ENCODE measurements at regions not wholly inside any gene's neighbourhood (a gene's known extent, or its start where the extent isn't known, plus 50 kb on each side); places are given as distances from the start of the nearest gene placed in this dataset.
"Not testable (repeated sequence)": the region's sequence is repeated elsewhere in the genome, so short reads cannot be mapped to it uniquely, and the experiment has no call there.

DNA sequence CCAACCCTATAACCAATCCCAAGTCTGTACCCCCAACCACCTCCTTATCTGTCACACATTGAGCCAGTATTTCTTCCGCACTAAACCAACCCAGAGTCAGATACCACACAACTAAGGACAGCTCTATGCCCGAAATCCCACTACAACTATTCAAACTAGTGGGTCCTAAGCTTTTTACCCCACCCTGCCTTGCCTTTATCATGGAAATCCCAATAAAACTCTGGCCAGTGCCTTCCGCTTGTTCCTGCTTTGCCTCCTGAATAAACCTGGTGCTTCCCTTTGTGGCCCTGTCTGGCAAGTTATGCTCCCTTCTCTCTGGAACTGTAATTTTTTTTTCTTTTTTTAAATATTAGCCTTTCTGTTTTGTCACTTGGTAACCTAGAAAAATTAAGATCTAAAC is 493.3 kb upstream of the SYT1 start:
- no peaks in the 10 kb centered on the region for H3K4me1 Mint-ChIP-seq
- no peak overlapping the region for H3K4me3 ChIP-seq (ENCODE audit: low read length in 2 of 2)
- no peaks in the 10 kb centered on the region for H3K36me3 Mint-ChIP-seq
- intact Hi-C loops (cut with micrococcal nuclease), result no loop called here
- H3K9me3 ChIP-seq (ENCODE audit: control insufficient read depth in 1 of 2, low read length in 2 of 2), result no peaks in the 10 kb centered on the region
- H3K4me3 Mint-ChIP-seq, result no peak overlapping the region
- no peak overlapping the region for H3K27ac ChIP-seq (ENCODE audit: low read depth, low read length)
- H3K27me3 ChIP-seq (ENCODE audit: insufficient read depth, low read length), result no peaks in the 10 kb centered on the region
- no peak overlapping the region for H3K27ac Mint-ChIP-seq
- ChIA-PET POLR2A (ENCODE audit: partially characterized antibody) (no interaction called here), CTCF (ENCODE audit: partially characterized antibody) (no interaction called here)
- H3K9me3 Mint-ChIP-seq, result peaks cover 0 to 16% (median 7%) of the 10 kb centered on the region in 8 donors
- no peaks in the 10 kb centered on the region for H3K36me3 ChIP-seq (ENCODE audit: insufficient read depth, low read length)
- no peak for DNase-seq
- H3K27me3 Mint-ChIP-seq, result no peaks in the 10 kb centered on the region
- H3K4me1 ChIP-seq (ENCODE audit: insufficient read depth, low read length), result no peaks in the 10 kb centered on the region

GRCh38 chr12:78375461-78375860 is 489.1 kb upstream of the SYT1 start:
- H3K9me3 ChIP-seq (ENCODE audit: control insufficient read depth in 1 of 2, low read length in 2 of 2), result no peaks in the 10 kb centered on the region
- CTCF ChIA-PET (ENCODE audit: partially characterized antibody), result no interaction called here
- no peak for DNase-seq
- no peaks in the 10 kb centered on the region for H3K36me3 ChIP-seq (ENCODE audit: insufficient read depth, low read length)
- H3K4me3 ChIP-seq (ENCODE audit: low read length in 2 of 2), result no peak overlapping the region
- H3K9me3 Mint-ChIP-seq, result peaks cover 5 to 24% (median 13%) of the 10 kb centered on the region in 8 donors
- intact Hi-C loops (cut with micrococcal nuclease), result no loop called here
- no peak overlapping the region for H3K27ac Mint-ChIP-seq
- no peaks in the 10 kb centered on the region for H3K4me1 ChIP-seq (ENCODE audit: insufficient read depth, low read length)
- no peaks in the 10 kb centered on the region for H3K4me1 Mint-ChIP-seq
- POLR2A ChIA-PET (ENCODE audit: partially characterized antibody), result no interaction called here
- H3K27me3 ChIP-seq (ENCODE audit: insufficient read depth, low read length), result no peaks in the 10 kb centered on the region
- H3K4me3 Mint-ChIP-seq, result no peak overlapping the region
- H3K36me3 Mint-ChIP-seq, result no peaks in the 10 kb centered on the region
- H3K27me3 Mint-ChIP-seq, result no peaks in the 10 kb centered on the region
- no peak overlapping the region for H3K27ac ChIP-seq (ENCODE audit: low read depth, low read length)

DNA sequence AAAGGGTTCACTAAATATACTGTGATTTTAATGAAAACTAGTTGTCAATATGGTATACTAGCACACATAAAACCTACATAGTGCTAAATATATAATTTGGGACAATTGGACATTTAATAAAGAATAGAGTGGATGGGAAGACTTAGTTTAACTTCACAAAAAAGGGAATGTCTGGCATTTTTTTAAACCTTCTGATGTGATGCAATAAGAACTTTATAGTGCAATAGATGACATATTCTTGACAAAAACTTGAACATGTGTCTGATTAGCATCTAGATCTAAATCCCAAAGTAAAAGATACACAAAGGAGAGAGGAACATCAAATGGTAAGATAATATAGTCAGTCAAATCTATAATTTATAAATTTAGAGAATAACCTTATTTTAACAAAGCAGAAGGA is 488.3 kb upstream of the SYT1 start:
- DNase-seq, result no peak
- Mint-ChIP-seq H3K36me3 (no peaks in the 10 kb centered on the region), H3K27ac (no peak overlapping the region), H3K27me3 (no peaks in the 10 kb centered on the region), H3K9me3 (peaks cover 4 to 20% (median 12%) of the 10 kb centered on the region in 8 donors), H3K4me3 (no peak overlapping the region), H3K4me1 (no peaks in the 10 kb centered on the region)
- Histone ChIP-seq H3K9me3 (ENCODE audit: control insufficient read depth in 1 of 2, low read length in 2 of 2) (no peaks in the 10 kb centered on the region), H3K4me1 (ENCODE audit: insufficient read depth, low read length) (no peaks in the 10 kb centered on the region), H3K27me3 (ENCODE audit: insufficient read depth, low read length) (no peaks in the 10 kb centered on the region), H3K36me3 (ENCODE audit: insufficient read depth, low read length) (no peaks in the 10 kb centered on the region), H3K4me3 (ENCODE audit: low read length in 2 of 2) (no peak overlapping the region), H3K27ac (ENCODE audit: low read depth, low read length) (no peak overlapping the region)
- intact Hi-C loops (cut with micrococcal nuclease), result no loop called here
- ChIA-PET CTCF (ENCODE audit: partially characterized antibody) (no interaction called here), POLR2A (ENCODE audit: partially characterized antibody) (no interaction called here)

DNA sequence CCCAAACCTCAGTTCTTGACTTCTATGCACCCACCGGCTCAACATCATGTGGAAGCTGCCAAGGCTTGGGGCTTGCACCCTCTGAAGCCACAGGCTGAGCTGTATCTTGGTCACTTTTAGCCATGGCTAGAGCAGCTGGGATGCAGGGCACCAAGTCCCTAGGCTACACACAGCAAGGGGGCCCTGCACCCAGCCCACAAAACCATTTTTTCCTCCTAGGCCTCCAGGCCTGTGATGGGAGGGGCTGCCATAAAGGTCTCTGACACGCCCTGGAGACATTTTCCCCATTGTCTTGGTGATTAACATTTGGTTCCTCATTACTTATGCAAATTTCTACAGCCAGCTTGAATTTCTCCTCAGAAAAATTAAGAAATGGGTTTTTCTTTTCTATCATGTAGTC is 485.5 kb upstream of the SYT1 start:
- H3K36me3 ChIP-seq (ENCODE audit: insufficient read depth, low read length); H3K4me1 ChIP-seq (ENCODE audit: insufficient read depth, low read length); POLR2A ChIA-PET (ENCODE audit: partially characterized antibody); H3K27me3 ChIP-seq (ENCODE audit: insufficient read depth, low read length); H3K27ac ChIP-seq (ENCODE audit: low read depth, low read length); intact Hi-C loops (cut with micrococcal nuclease); H3K4me1 Mint-ChIP-seq; H3K9me3 ChIP-seq (ENCODE audit: control insufficient read depth in 1 of 2, low read length in 2 of 2); H3K4me3 ChIP-seq (ENCODE audit: low read length in 2 of 2); H3K4me3 Mint-ChIP-seq; DNase-seq; H3K36me3 Mint-ChIP-seq; CTCF ChIA-PET (ENCODE audit: partially characterized antibody); H3K27me3 Mint-ChIP-seq; H3K27ac Mint-ChIP-seq: not testable (repeated sequence)
- peaks cover 4 to 26% (median 12%) of the 10 kb centered on the region in 8 donors for H3K9me3 Mint-ChIP-seq

DNA sequence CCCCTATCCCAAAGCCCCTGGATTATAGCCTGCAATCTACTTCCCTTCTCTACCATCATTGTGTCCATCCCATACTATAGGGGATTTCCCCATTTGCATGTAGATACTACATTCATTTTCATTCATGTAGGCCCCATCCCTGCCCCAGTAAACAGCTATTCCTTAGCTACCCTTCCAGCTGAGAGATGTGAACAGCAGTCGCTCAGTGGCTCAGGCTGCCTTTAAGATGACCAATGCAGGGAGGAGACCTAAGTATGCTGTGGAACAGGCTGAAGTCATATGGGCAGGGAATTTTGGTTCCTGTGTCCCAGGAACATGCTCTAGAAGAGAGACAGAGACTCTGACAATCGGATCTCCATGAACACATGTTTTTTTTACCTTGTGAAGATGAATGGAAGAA is 481.2 kb upstream of the SYT1 start:
- Mint-ChIP-seq H3K27ac (no peak overlapping the region), H3K36me3 (no peaks in the 10 kb centered on the region), H3K4me1 (no peaks in the 10 kb centered on the region), H3K4me3 (no peak overlapping the region), H3K9me3 (peaks cover 5 to 24% (median 13%) of the 10 kb centered on the region in 8 donors), H3K27me3 (no peaks in the 10 kb centered on the region)
- Histone ChIP-seq H3K27me3 (ENCODE audit: insufficient read depth, low read length) (no peaks in the 10 kb centered on the region), H3K4me1 (ENCODE audit: insufficient read depth, low read length) (no peaks in the 10 kb centered on the region), H3K9me3 (ENCODE audit: control insufficient read depth in 1 of 2, low read length in 2 of 2) (peaks cover 0 to 3% of the 10 kb centered on the region in 2 donors), H3K36me3 (ENCODE audit: insufficient read depth, low read length) (no peaks in the 10 kb centered on the region), H3K4me3 (ENCODE audit: low read length in 2 of 2) (no peak overlapping the region), H3K27ac (ENCODE audit: low read depth, low read length) (no peak overlapping the region)
- no peak for DNase-seq
- intact Hi-C loops (cut with micrococcal nuclease), result no loop called here
- ChIA-PET POLR2A (ENCODE audit: partially characterized antibody) (no interaction called here), CTCF (ENCODE audit: partially characterized antibody) (no interaction called here)

GRCh38 chr12:78384541-78384940 is 480.0 kb upstream of the SYT1 start:
- intact Hi-C loops (cut with micrococcal nuclease), result no loop called here
- H3K4me3 Mint-ChIP-seq, result no peak overlapping the region
- Histone ChIP-seq H3K27ac (ENCODE audit: low read depth, low read length) (no peak overlapping the region), H3K27me3 (ENCODE audit: insufficient read depth, low read length) (no peaks in the 10 kb centered on the region), H3K36me3 (ENCODE audit: insufficient read depth, low read length) (no peaks in the 10 kb centered on the region), H3K4me1 (ENCODE audit: insufficient read depth, low read length) (no peaks in the 10 kb centered on the region), H3K4me3 (ENCODE audit: low read length in 2 of 2) (no peak overlapping the region), H3K9me3 (ENCODE audit: control insufficient read depth in 1 of 2, low read length in 2 of 2) (peaks cover 0 to 3% of the 10 kb centered on the region in 2 donors)
- no peaks in the 10 kb centered on the region for H3K27me3 Mint-ChIP-seq
- ChIA-PET POLR2A (ENCODE audit: partially characterized antibody) (no interaction called here), CTCF (ENCODE audit: partially characterized antibody) (no interaction called here)
- no peak for DNase-seq
- no peak overlapping the region for H3K27ac Mint-ChIP-seq
- no peaks in the 10 kb centered on the region for H3K36me3 Mint-ChIP-seq
- H3K4me1 Mint-ChIP-seq, result no peaks in the 10 kb centered on the region
- peaks cover 3 to 19% (median 12%) of the 10 kb centered on the region in 8 donors for H3K9me3 Mint-ChIP-seq

DNA sequence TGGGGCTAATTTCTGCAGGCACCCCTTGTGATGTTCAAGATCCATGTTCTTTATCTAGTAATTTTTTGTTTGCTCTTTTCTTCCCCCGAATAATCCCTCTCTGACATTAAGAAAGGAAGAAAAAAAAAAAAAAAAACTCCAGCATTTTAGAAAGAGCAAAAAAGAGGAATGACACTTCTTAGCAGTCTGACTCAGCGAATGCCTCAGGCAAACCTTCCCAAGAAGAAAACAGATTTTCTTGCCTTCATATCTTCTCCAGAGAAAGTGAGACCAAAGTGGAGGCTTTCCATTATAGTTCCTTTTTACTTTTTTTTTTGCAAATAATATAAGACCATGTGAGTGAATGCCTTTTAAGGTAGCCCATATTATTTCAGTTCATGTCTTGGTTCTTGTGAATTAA is 479.0 kb upstream of the SYT1 start:
- no peak for DNase-seq

GRCh38 chr12:78386871-78387270 is 477.7 kb upstream of the SYT1 start:
- no peaks in the 10 kb centered on the region for H3K36me3 ChIP-seq (ENCODE audit: insufficient read depth, low read length)
- POLR2A ChIA-PET (ENCODE audit: partially characterized antibody), result no interaction called here
- no peak for DNase-seq
- no peak overlapping the region for H3K4me3 Mint-ChIP-seq
- H3K9me3 Mint-ChIP-seq, result peaks cover 0 to 13% (median 10%) of the 10 kb centered on the region in 8 donors
- H3K4me1 ChIP-seq (ENCODE audit: insufficient read depth, low read length), result no peaks in the 10 kb centered on the region
- peaks cover 0 to 3% of the 10 kb centered on the region in 2 donors for H3K9me3 ChIP-seq (ENCODE audit: control insufficient read depth in 1 of 2, low read length in 2 of 2)
- H3K27ac ChIP-seq (ENCODE audit: low read depth, low read length), result no peak overlapping the region
- H3K36me3 Mint-ChIP-seq, result no peaks in the 10 kb centered on the region
- no peak overlapping the region for H3K27ac Mint-ChIP-seq
- no peak overlapping the region for H3K4me3 ChIP-seq (ENCODE audit: low read length in 2 of 2)
- H3K27me3 Mint-ChIP-seq, result no peaks in the 10 kb centered on the region
- H3K4me1 Mint-ChIP-seq, result peaks cover 0 to 2% (median 0%) of the 10 kb centered on the region in 4 donors
- intact Hi-C loops (cut with micrococcal nuclease), result no loop called here
- CTCF ChIA-PET (ENCODE audit: partially characterized antibody), result no interaction called here
- H3K27me3 ChIP-seq (ENCODE audit: insufficient read depth, low read length), result no peaks in the 10 kb centered on the region

More for the DNA sequence above, 479.0 kb upstream of the SYT1 start:
- Mint-ChIP-seq H3K27ac (no peak overlapping the region), H3K4me1 (peaks cover 0 to 2% (median 0%) of the 10 kb centered on the region in 4 donors), H3K4me3 (no peak overlapping the region), H3K9me3 (peaks cover 0 to 15% (median 8%) of the 10 kb centered on the region in 8 donors), H3K27me3 (no peaks in the 10 kb centered on the region), H3K36me3 (no peaks in the 10 kb centered on the region)
- ChIA-PET POLR2A (ENCODE audit: partially characterized antibody) (no interaction called here), CTCF (ENCODE audit: partially characterized antibody) (no interaction called here)
- Histone ChIP-seq H3K36me3 (ENCODE audit: insufficient read depth, low read length) (no peaks in the 10 kb centered on the region), H3K4me1 (ENCODE audit: insufficient read depth, low read length) (no peaks in the 10 kb centered on the region), H3K9me3 (ENCODE audit: control insufficient read depth in 1 of 2, low read length in 2 of 2) (peaks cover 0 to 3% of the 10 kb centered on the region in 2 donors), H3K4me3 (ENCODE audit: low read length in 2 of 2) (no peak overlapping the region), H3K27me3 (ENCODE audit: insufficient read depth, low read length) (no peaks in the 10 kb centered on the region), H3K27ac (ENCODE audit: low read depth, low read length) (no peak overlapping the region)
- intact Hi-C loops (cut with micrococcal nuclease), result no loop called here
